MM.1S (cell line): ENCODE measurements at regions not wholly inside any gene's neighbourhood (a gene's known extent, or its start where the extent isn't known, plus 50 kb on each side); places are given as distances from the start of the nearest gene placed in this dataset.

ENCODE experiments used
- EZH2 ChIP-seq: fragments of 300-600 bp; sonication (generic); optimal IDR thresholded peaks from 2 replicates; pipeline ENCODE3; 2017; ENCODE audit warnings: low read depth, mild to moderate bottlenecking, antibody characterized with exemption, low read length, mixed read lengths
- EZH2phosphoT487 ChIP-seq: fragments of 300-600 bp; sonication (generic); IDR thresholded peaks from 2 replicates; pipeline ENCODE4 v1.6.1; 2018; ENCODE audit warnings: antibody characterized with exemption, low read length
- TF ChIP-seq, protein P1 (sequence below): fragments of 300-600 bp; sonication (generic); IDR thresholded peaks from 2 replicates; pipeline ENCODE4 v1.5.1; 2016; ENCODE audit warnings: antibody characterized with exemption, low read length, mixed read lengths

DNA sequence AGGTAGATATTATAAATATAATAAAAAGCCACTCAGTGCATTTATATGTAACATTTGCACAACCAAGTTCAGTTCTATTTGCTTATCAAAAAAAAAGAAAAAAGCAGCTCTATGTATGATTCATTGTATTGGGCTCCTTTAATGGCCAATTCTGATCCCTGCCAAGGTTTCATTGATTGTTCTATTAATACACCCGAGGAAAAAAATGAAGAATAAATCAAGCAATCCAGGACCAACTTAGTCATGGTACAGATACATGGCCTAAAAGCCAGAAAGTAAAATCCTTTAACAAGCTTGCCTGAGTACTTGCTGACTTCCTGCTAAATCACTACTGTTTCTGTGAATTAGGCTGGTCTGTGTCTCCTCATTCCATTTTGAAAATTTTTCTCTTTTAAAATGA is 77.6 kb upstream of the PCDH7 start:
- TF ChIP-seq, protein P1, sequence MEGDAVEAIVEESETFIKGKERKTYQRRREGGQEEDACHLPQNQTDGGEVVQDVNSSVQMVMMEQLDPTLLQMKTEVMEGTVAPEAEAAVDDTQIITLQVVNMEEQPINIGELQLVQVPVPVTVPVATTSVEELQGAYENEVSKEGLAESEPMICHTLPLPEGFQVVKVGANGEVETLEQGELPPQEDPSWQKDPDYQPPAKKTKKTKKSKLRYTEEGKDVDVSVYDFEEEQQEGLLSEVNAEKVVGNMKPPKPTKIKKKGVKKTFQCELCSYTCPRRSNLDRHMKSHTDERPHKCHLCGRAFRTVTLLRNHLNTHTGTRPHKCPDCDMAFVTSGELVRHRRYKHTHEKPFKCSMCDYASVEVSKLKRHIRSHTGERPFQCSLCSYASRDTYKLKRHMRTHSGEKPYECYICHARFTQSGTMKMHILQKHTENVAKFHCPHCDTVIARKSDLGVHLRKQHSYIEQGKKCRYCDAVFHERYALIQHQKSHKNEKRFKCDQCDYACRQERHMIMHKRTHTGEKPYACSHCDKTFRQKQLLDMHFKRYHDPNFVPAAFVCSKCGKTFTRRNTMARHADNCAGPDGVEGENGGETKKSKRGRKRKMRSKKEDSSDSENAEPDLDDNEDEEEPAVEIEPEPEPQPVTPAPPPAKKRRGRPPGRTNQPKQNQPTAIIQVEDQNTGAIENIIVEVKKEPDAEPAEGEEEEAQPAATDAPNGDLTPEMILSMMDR = no peak
- TF ChIP-seq EZH2 (no peak), EZH2phosphoT487 (no peak)
